NB4 (cell line): ENCODE measurements at regions not wholly inside any gene's neighbourhood (a gene's known extent, or its start where the extent isn't known, plus 50 kb on each side); places are given as distances from the start of the nearest gene placed in this dataset.

Experiments
- POLR2A ChIP-seq: IDR thresholded peaks from 2 replicates; pipeline ENCODE4 v1.6.1; 2011; ENCODE audit warnings: mild to moderate bottlenecking; ENCODE audit not compliant: insufficient read length; ENCODE audit errors: extremely low read depth
- TF ChIP-seq, protein P1 (sequence below): IDR thresholded peaks from one replicate; pipeline ENCODE4 v1.5.1; 2012; ENCODE audit warnings: low read depth, low read length

- TF ChIP-seq, protein P1, sequence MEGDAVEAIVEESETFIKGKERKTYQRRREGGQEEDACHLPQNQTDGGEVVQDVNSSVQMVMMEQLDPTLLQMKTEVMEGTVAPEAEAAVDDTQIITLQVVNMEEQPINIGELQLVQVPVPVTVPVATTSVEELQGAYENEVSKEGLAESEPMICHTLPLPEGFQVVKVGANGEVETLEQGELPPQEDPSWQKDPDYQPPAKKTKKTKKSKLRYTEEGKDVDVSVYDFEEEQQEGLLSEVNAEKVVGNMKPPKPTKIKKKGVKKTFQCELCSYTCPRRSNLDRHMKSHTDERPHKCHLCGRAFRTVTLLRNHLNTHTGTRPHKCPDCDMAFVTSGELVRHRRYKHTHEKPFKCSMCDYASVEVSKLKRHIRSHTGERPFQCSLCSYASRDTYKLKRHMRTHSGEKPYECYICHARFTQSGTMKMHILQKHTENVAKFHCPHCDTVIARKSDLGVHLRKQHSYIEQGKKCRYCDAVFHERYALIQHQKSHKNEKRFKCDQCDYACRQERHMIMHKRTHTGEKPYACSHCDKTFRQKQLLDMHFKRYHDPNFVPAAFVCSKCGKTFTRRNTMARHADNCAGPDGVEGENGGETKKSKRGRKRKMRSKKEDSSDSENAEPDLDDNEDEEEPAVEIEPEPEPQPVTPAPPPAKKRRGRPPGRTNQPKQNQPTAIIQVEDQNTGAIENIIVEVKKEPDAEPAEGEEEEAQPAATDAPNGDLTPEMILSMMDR, result no peak
- TF ChIP-seq POLR2A, result no peak
Observed at GRCh38 chr2:175371378-175371777, 189.9 kb upstream of the ATP5MC3 start.
